NB4 (cell line): ENCODE measurements at regions not wholly inside any gene's neighbourhood (a gene's known extent, or its start where the extent isn't known, plus 50 kb on each side); places are given as distances from the start of the nearest gene placed in this dataset.

Experiments used
- CTCF ChIP-seq: IDR thresholded peaks from one replicate; pipeline ENCODE4 v1.5.1; 2012; ENCODE audit warnings: low read depth, low read length
- MAX ChIP-seq: IDR thresholded peaks from 2 replicates; pipeline ENCODE4 v1.6.1; 2011; ENCODE audit warnings: low read depth, low read length
- POLR2A ChIP-seq: IDR thresholded peaks from 2 replicates; pipeline ENCODE4 v1.6.1; 2011; ENCODE audit warnings: mild to moderate bottlenecking; ENCODE audit not compliant: insufficient read length; ENCODE audit errors: extremely low read depth

GRCh38 chr6:144893680-144894151 lies 608.6 kb downstream of the UTRN start:
- TF ChIP-seq CTCF (no peak), POLR2A (no peak), MAX (no peak)
